Right atrium auricular region (tissue), 2 donors: ENCODE measurements at regions not wholly inside any gene's neighbourhood (a gene's known extent, or its start where the extent isn't known, plus 50 kb on each side); places are given as distances from the start of the nearest gene placed in this dataset.

Source experiments
- DNase-seq: peaks from one replicate; pipeline ENCODE4 v3.0.0-alpha.2; 2019; ENCODE audit warnings: low spot score
- H3K27ac ChIP-seq, 2 donors: fragments of 200-600 bp; sonication (generic); 1 replicate in 1 of 2; 2 replicates in 1 of 2; pipeline ENCODE4 v1.5.1; 2016 to 2019
- H3K27me3 ChIP-seq, 2 donors: fragments of 200-600 bp; sonication (generic); one replicate each; pipeline versions ENCODE4 v1.5.1 to v1.6.0; 2017 to 2019
- H3K36me3 ChIP-seq: fragments of 200-600 bp; sonication (generic); one replicate; pipeline ENCODE4 v1.5.1; 2016
- H3K4me1 ChIP-seq, 2 donors: fragments of 200-600 bp; sonication (generic); one replicate each; pipeline versions ENCODE4 v1.5.1 to v1.6.0; 2017 to 2019
- H3K4me3 ChIP-seq, 2 donors: fragments of 200-600 bp; sonication (generic); 1 replicate in 1 of 2; 2 replicates in 1 of 2; pipeline ENCODE4 v1.5.1; 2017 to 2019; ENCODE audit warnings: mild to moderate bottlenecking in 1 of 2, moderate library complexity in 1 of 2
- H3K9me3 ChIP-seq, 2 donors: fragments of 200-600 bp; sonication (generic); one replicate each; pipeline ENCODE4 v1.5.1; 2019
- CTCF ChIP-seq, 2 donors: fragments of 200-600 bp; sonication (generic); IDR thresholded peaks; one replicate each; pipeline ENCODE4 v1.5.1; 2019; ENCODE audit warnings: antibody characterized with exemption in 2 of 2

- peak overlapping the region; percentile 87 to 90 for H3K27ac ChIP-seq
- peak; percentile 77 for DNase-seq
- no peak for TF ChIP-seq CTCF (IDR thresholded peaks at IDR 0.05)
- no peaks in the 10 kb centered on the region for H3K27me3 ChIP-seq
- peaks cover 0 to 48% of the 10 kb centered on the region in 2 donors for H3K4me1 ChIP-seq
- peak overlapping the region in 1 of 2 donors; percentile 92 for H3K4me3 ChIP-seq
- H3K9me3 ChIP-seq: no peaks in the 10 kb centered on the region
- H3K36me3 ChIP-seq: no peaks in the 10 kb centered on the region
These were observed 106.8 kb downstream of the UCHL1 start for GRCh38 chr4:41363384-41363981.

GRCh38 chr4:41364876-41365275 lies 108.1 kb downstream of the UCHL1 start:
- Histone ChIP-seq H3K4me1 (peaks cover 0 to 54% of the 10 kb centered on the region in 2 donors), H3K27ac (peak overlapping the region in 1 of 2 donors; percentile 90), H3K4me3 (no peak overlapping the region), H3K9me3 (no peaks in the 10 kb centered on the region), H3K27me3 (no peaks in the 10 kb centered on the region), H3K36me3 (no peaks in the 10 kb centered on the region)
- DNase-seq: no peak
- no peak for TF ChIP-seq CTCF (IDR thresholded peaks at IDR 0.05)

- peaks cover 0 to 50% of the 10 kb centered on the region in 2 donors for H3K4me1 ChIP-seq
- no peak for DNase-seq
These were observed 109.0 kb downstream of the UCHL1 start for GRCh38 chr4:41365681-41366080.

GRCh38 chr4:41366911-41367517 lies 110.3 kb downstream of the UCHL1 start:
- Histone ChIP-seq H3K27me3 (no peaks in the 10 kb centered on the region), H3K36me3 (no peaks in the 10 kb centered on the region), H3K4me1 (peaks cover 0 to 46% of the 10 kb centered on the region in 2 donors), H3K27ac (no peak overlapping the region), H3K4me3 (no peak overlapping the region), H3K9me3 (no peaks in the 10 kb centered on the region)
- no peak for DNase-seq
- no peak for TF ChIP-seq CTCF (IDR thresholded peaks at IDR 0.05)

More at GRCh38 chr4:41365681-41366080, 109.0 kb downstream of the UCHL1 start:
- H3K27ac ChIP-seq: peak overlapping the region in 1 of 2 donors; percentile 90
- H3K27me3 ChIP-seq: no peaks in the 10 kb centered on the region
- TF ChIP-seq CTCF (IDR thresholded peaks at IDR 0.05): no peak
- no peak overlapping the region for H3K4me3 ChIP-seq
- no peaks in the 10 kb centered on the region for H3K36me3 ChIP-seq
- no peaks in the 10 kb centered on the region for H3K9me3 ChIP-seq

- no peak for TF ChIP-seq CTCF (IDR thresholded peaks at IDR 0.05)
- Histone ChIP-seq H3K27me3 (no peaks in the 10 kb centered on the region), H3K36me3 (no peaks in the 10 kb centered on the region), H3K9me3 (no peaks in the 10 kb centered on the region), H3K4me1 (peaks cover 0 to 34% of the 10 kb centered on the region in 2 donors), H3K27ac (peak overlapping the region; percentile 53 to 54), H3K4me3 (no peak overlapping the region)
- DNase-seq: no peak
These were observed 113.0 kb downstream of the UCHL1 start for GRCh38 chr4:41369680-41370079.
